B cell (primary cell): ENCODE measurements at regions not wholly inside any gene's neighbourhood (a gene's known extent, or its start where the extent isn't known, plus 50 kb on each side); places are given as distances from the start of the nearest gene placed in this dataset.

Experiments
- ATAC-seq: fragments of 200-7000 bp; cut with Tn5 transposase; one replicate; pipeline ENCODE4 v1.10.0; 2021; ENCODE audit warnings: low read depth, mild to moderate bottlenecking, moderate number of reproducible peaks, moderate library complexity
- CTCF ChIA-PET: fragments of 350-600 bp; sonication (Branson Sonifier 250); formaldehyde crosslinking; loops from one replicate; lab custom pipeline; 2021; ENCODE audit warnings: antibody characterized with exemption, inconsistent platforms; lab: Charles Lee
- POLR2A ChIA-PET: fragments of 350-600 bp; sonication (Branson Sonifier 250); formaldehyde crosslinking; loops from one replicate; lab custom pipeline; 2021; ENCODE audit warnings: antibody characterized with exemption; lab: Charles Lee
- DNase-seq: peaks from one replicate; pipeline ENCODE4 v3.0.0; 2013
- H2AFZ ChIP-seq: 2 replicates; pipeline ENCODE4 v1.6.1; 2012; ENCODE audit warnings: mild to moderate bottlenecking, low read depth, low read length; ENCODE audit not compliant: insufficient read depth, poor library complexity, severe bottlenecking
- H3K27ac ChIP-seq, 2 donors: 1 replicate in 1 of 2; 2 replicates in 1 of 2; pipeline ENCODE4 v1.5.1; 2012 to 2013; ENCODE audit warnings: low read length in 2 of 2, mild to moderate bottlenecking in 2 of 2, moderate library complexity in 1 of 2
- H3K27me3 ChIP-seq, 4 experiments: fragments of 200-600 bp in 1 of 4; sonication (generic) in 1 of 4; replicated peaks in 1 of 4; 1 replicate in 2 of 4; 2 replicates in 2 of 4; pipeline versions ENCODE4 v1.6.1 to v1.7.0; 2013 to 2016; ENCODE audit warnings: low read length in 3 of 4, mild to moderate bottlenecking in 2 of 4, mixed read lengths in 1 of 4, moderate library complexity in 1 of 4; ENCODE audit not compliant: insufficient read depth in 4 of 4, control insufficient read depth in 3 of 4; ENCODE audit errors: control extremely low read depth in 1 of 4
- H3K36me3 ChIP-seq, 2 experiments: replicated peaks in 1 of 2; 1 replicate in 1 of 2; 2 replicates in 1 of 2; pipeline versions ENCODE4 v1.6.1 to v1.7.1; 2013; ENCODE audit warnings: low read length in 1 of 2; ENCODE audit not compliant: insufficient read depth in 2 of 2, control insufficient read depth in 1 of 2; ENCODE audit errors: control extremely low read depth in 1 of 2, extremely low read depth in 1 of 2
- H3K4me1 ChIP-seq, 2 donors: fragments of 200-600 bp in 1 of 2; sonication (generic) in 1 of 2; 1 replicate in 1 of 2; 2 replicates in 1 of 2; pipeline versions ENCODE4 v1.5.1 to v1.6.1; 2013 to 2017; ENCODE audit warnings: low read length in 2 of 2; ENCODE audit not compliant: control insufficient read depth in 2 of 2, insufficient read depth in 2 of 2
- H3K4me2 ChIP-seq: replicated peaks from 2 replicates; pipeline ENCODE3; 2012; ENCODE audit warnings: mild to moderate bottlenecking, low read depth, low read length; ENCODE audit not compliant: poor library complexity, severe bottlenecking
- H3K4me3 ChIP-seq, 5 experiments: fragments of 200-600 bp in 1 of 5; sonication (generic) in 1 of 5; 1 replicate in 3 of 5; 2 replicates in 2 of 5; pipeline versions ENCODE4 v1.5.1 to v1.7.0; 2011 to 2016; ENCODE audit warnings: low read length in 4 of 5, mild to moderate bottlenecking in 4 of 5, low read depth in 2 of 5, control low read depth in 1 of 5, moderate library complexity in 1 of 5; ENCODE audit not compliant: insufficient read depth in 1 of 5; ENCODE audit errors: control extremely low read depth in 1 of 5, extremely low read depth in 1 of 5
- H3K79me2 ChIP-seq: fragments of 200-600 bp; sonication (generic); one replicate; pipeline ENCODE4 v1.6.0; 2016; ENCODE audit warnings: low read length; ENCODE audit not compliant: control insufficient read depth, insufficient read depth
- H3K9ac ChIP-seq: fragments of 200-600 bp; sonication (generic); 2 replicates; pipeline ENCODE4 v1.6.1; 2017; ENCODE audit warnings: mild to moderate bottlenecking, low read length, moderate library complexity
- H3K9me3 ChIP-seq, 3 donors: one replicate each; pipeline versions ENCODE4 v1.6.1 to v1.7.1; 2013; ENCODE audit warnings: low read length in 2 of 3; ENCODE audit not compliant: control insufficient read depth in 2 of 3, insufficient read depth in 1 of 3; ENCODE audit errors: control extremely low read depth in 1 of 3
- H4K20me1 ChIP-seq: 2 replicates; pipeline ENCODE4 v1.6.0; 2012; ENCODE audit warnings: mild to moderate bottlenecking, low read length; ENCODE audit not compliant: insufficient read depth, control insufficient read depth, poor library complexity, severe bottlenecking
- H3K27ac Mint-ChIP-seq: one replicate; pipeline ENCODE4 v1.8.0; 2021; ENCODE audit warnings: mixed read lengths
- H3K27me3 Mint-ChIP-seq: one replicate; pipeline ENCODE4 v1.8.0; 2021; ENCODE audit warnings: mixed read lengths
- H3K4me1 Mint-ChIP-seq: one replicate; pipeline ENCODE4 v1.8.0; 2021; ENCODE audit warnings: mixed read lengths
- H3K4me3 Mint-ChIP-seq: one replicate; pipeline ENCODE4 v1.8.0; 2021; ENCODE audit warnings: mixed read lengths
- H3K9me3 Mint-ChIP-seq: one replicate; pipeline ENCODE4 v1.8.0; 2022; ENCODE audit warnings: mixed read lengths; ENCODE audit not compliant: insufficient read depth
- CTCF ChIP-seq: fragments of 200-600 bp; IDR thresholded peaks from one replicate; pipeline ENCODE4 v1.8.0; 2022; ENCODE audit warnings: antibody characterized with exemption, mild to moderate bottlenecking
- EZH2 ChIP-seq: IDR thresholded peaks from 2 replicates; pipeline ENCODE4 v1.6.1; 2012; ENCODE audit warnings: borderline replicate concordance, low read depth, mild to moderate bottlenecking, moderate library complexity, low read length; ENCODE audit not compliant: insufficient read depth, poor library complexity, severe bottlenecking
- WGBS: methylation state at CpG from one replicate; pipeline ENCODE4 v1.1.5; 2013; ENCODE audit warnings: missing lambda C conversion rate; ENCODE audit not compliant: insufficient coverage; 5-methylcytosine and 5-hydroxymethylcytosine counted together
- intact Hi-C: fragments of 100-400 bp; cut with micrococcal nuclease; formaldehyde crosslinking; loops from one replicate; pipeline ENCODE4 v1.10.0; 2022

GRCh38 chr13:74210693-74211393, 76.6 kb upstream of the KLF12 start:
- Histone ChIP-seq H3K4me3 (no peak overlapping the region), H3K4me2 (no peak overlapping the region), H3K9me3 (no peaks in the 10 kb centered on the region), H3K79me2 (no peaks in the 10 kb centered on the region), H3K27me3 (peaks cover 0 to 3% (median 0%) of the 10 kb centered on the region in 4 experiments), H3K4me1 (no peaks in the 10 kb centered on the region), H3K36me3 (no peaks in the 10 kb centered on the region), H3K9ac (no peak overlapping the region), H2AFZ (no peak overlapping the region), H4K20me1 (no peaks in the 10 kb centered on the region), H3K27ac (no peak overlapping the region)
- Mint-ChIP-seq H3K4me3 (no peak overlapping the region), H3K4me1 (no peaks in the 10 kb centered on the region), H3K27ac (no peak overlapping the region), H3K9me3 (peaks cover 4% of the 10 kb centered on the region), H3K27me3 (peaks cover 11% of the 10 kb centered on the region)
- ATAC-seq (no peak), DNase-seq (no peak)
- intact Hi-C loops = no loop called here
- POLR2A ChIA-PET = no interaction called here
- WGBS = 73% methylated on average over 3 of the region's 4 CpGs
- TF ChIP-seq CTCF (no peak), EZH2 (no peak)
- CTCF ChIA-PET = no interaction called here

- no peak overlapping the region for H3K27ac ChIP-seq
- WGBS = no CpG with 5 or more reads among the region's 1 CpG
- no peaks in the 10 kb centered on the region for H3K4me1 ChIP-seq
- TF ChIP-seq CTCF = no peak
- no peak for TF ChIP-seq EZH2
- peaks cover 4% of the 10 kb centered on the region for H3K9me3 Mint-ChIP-seq
- ChIA-PET POLR2A (no interaction called here), CTCF (no interaction called here)
- intact Hi-C loops = no loop called here
- H4K20me1 ChIP-seq = no peaks in the 10 kb centered on the region
- no peak for ATAC-seq
- H3K9ac ChIP-seq = no peak overlapping the region
- H3K27me3 Mint-ChIP-seq = peaks cover 24% of the 10 kb centered on the region
- no peak overlapping the region for H3K27ac Mint-ChIP-seq
- no peaks in the 10 kb centered on the region for H3K4me1 Mint-ChIP-seq
- H3K4me2 ChIP-seq = no peak overlapping the region
- H3K4me3 Mint-ChIP-seq = no peak overlapping the region
- H3K4me3 ChIP-seq = no peak overlapping the region
- H2AFZ ChIP-seq = no peak overlapping the region
- H3K36me3 ChIP-seq = no peaks in the 10 kb centered on the region
- H3K79me2 ChIP-seq = no peaks in the 10 kb centered on the region
- no peak for DNase-seq
- peaks cover 0 to 1% (median 0%) of the 10 kb centered on the region in 3 donors for H3K9me3 ChIP-seq
- H3K27me3 ChIP-seq = peaks cover 0 to 3% (median 0%) of the 10 kb centered on the region in 4 experiments
Observed at GRCh38 chr13:74206855-74207254, 72.7 kb upstream of the KLF12 start.
